GM18868 (cell line): ENCODE measurements at regions not wholly inside any gene's neighbourhood (a gene's known extent, or its start where the extent isn't known, plus 50 kb on each side); places are given as distances from the start of the nearest gene placed in this dataset.
"Not testable (repeated sequence)": the region's sequence is repeated elsewhere in the genome, so short reads cannot be mapped to it uniquely, and the experiment has no call there.

ENCODE experiments used
- ATAC-seq: cut with Tn5 transposase; IDR thresholded peaks from one replicate; pipeline ENCODE4 v1.9.1; 2021; ENCODE audit warnings: mild to moderate bottlenecking, moderate library complexity; ENCODE audit not compliant: unreplicated experiment

GRCh38 chr3:187995667-187996066 lies 158.3 kb upstream of the LPP start:
- ATAC-seq, result no peak

DNA sequence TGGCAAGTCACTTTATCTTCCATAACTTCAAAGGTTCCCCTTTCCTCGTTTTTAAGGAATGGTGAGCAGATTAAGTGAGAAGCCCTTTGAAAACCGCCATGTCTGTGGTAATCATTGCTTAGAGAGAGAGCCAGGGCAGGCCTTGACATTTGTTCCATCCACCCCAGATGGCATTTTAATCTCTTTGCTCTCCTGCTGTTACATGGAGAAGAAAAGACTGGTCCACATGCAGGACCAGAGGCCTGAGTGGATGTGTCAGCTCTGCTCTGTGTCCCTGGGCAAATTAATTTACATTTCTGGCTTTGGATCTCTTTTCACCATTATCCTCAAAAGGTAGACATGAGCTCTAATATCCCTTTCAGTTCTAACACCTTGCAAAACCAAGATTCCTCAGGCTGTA lies 157.3 kb upstream of the LPP start:
- ATAC-seq, result no peak

GRCh38 chr3:187997490-187997889 lies 156.5 kb upstream of the LPP start:
- ATAC-seq, result no peak

GRCh38 chr3:187997946-187998561 lies 155.9 kb upstream of the LPP start:
- no peak for ATAC-seq

DNA sequence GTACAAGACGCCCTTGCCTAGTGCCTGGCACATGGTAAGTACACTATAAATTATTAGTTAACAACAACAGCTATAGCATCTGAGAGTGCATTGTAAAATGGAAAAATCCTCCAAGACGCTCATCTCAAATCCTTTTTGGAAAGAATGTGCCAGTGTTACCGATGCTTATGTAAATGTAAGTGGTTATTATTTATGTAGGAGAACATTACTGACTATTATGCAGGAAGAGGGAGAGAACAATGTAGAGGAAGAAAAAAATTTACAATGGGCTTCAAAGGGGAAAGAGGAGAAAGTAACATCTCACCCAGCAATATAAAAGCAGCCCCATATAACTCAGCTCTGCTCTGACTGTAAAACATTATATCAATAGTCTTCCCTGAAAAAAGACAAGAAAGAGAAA lies 155.3 kb upstream of the LPP start:
- ATAC-seq, result no peak

GRCh38 chr3:187999821-188000220 lies 154.1 kb upstream of the LPP start:
- ATAC-seq, result no peak

GRCh38 chr3:188000361-188000861 lies 153.5 kb upstream of the LPP start:
- no peak for ATAC-seq

DNA sequence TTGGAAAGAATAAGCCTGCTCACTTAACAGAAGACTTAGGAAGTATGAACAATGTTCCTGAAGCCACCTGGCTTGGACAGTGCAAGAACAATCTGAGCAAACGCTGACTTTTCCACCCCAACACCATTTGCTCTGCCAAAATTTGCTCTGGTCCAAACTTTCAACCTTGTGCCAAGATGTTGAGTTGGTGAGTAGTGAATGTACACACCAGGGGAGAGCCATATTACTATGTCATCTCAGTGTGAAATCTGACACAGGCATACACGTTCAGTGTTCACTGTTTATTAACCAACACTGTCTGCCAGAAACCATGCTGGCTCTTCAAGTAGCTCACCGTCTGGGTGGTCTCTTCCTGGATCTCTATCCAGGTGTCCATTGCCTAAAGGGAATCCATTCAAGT lies 152.9 kb upstream of the LPP start:
- ATAC-seq, result no peak

DNA sequence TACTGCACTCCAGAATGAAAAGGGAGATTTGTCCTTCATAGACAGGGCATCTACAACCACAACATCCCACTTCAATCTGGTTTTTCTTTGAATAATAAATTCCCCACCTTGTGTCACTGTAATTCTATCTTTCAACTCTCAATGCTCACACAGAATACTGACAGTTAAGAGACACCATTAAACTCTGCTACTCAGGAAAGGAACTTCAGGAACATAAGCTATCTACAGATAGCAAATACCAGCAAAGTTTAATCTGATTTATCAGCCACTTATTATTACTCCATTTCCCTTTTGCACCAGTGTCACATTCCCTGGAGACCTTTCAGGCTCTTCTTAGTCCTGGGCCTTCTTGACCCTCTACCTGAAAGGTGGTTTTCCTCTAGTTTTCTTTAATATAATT lies 152.0 kb upstream of the LPP start:
- no peak for ATAC-seq

GRCh38 chr3:188002626-188003138 lies 151.3 kb upstream of the LPP start:
- no peak for ATAC-seq

GRCh38 chr3:188003188-188004171 lies 150.5 kb upstream of the LPP start:
- ATAC-seq, result no peak

DNA sequence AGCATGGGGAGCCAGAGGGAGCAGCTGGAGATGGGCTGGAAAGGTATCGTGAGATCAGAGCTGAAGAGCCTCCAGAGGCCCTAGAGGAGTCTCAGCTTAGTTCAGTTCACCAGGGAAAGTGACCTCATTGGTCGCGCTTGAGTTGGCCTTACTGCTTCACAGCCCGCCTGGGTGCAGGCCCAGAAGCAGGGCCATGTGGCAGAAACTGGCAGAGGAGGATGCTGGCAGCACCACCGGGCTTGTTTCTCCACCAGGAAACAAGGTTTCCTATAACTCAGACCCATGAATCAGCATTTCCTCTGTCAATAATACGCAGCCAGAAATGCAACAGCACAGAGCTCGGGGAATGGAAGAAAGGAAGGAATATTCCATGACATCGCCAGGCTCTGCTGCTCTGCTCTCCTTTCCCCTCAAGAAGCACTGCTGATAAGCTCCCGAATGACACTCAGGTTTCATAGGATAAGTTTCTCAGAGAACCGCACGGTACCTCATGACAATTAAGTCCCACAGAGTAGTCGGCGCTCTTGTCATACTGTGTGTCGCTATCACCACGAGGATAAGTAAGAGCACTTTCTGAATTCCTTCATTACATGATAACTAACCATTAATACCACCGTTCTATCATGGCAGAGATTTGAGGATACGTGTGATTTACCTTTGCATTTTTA lies 147.1 kb upstream of the LPP start:
- no peak for ATAC-seq

GRCh38 chr3:188007897-188008296 lies 146.1 kb upstream of the LPP start:
- no peak for ATAC-seq

DNA sequence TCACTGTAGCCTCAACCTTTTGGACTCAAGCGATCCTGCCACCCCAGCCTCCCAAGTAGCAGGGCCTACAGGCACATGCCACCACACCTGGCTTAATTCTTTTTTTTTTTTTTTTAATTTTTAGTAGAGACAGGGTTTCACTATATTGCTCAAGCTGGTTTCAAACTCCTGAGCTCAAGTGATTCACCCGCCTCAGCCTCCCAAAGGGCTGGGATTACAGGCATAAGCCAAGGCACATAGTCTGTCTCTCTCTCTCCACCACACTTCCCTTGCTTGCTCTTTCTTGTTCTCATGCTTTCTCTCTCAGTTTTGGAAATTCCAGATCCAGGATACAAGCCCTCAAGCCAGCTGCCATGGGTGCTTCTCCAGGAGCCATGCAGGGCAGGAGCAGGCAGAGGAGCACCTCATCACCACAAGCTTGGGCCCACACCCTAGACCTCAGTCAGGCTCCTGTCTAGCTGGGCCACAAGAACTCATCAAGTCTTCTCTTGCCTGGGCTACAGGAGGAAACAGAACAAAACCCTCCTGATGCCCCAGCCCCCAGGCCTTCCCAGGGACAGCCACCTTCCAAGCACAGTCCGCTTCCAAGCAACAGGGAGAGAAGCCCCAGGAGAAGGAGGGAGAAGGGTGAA lies 145.3 kb upstream of the LPP start:
- no peak for ATAC-seq

GRCh38 chr3:188010478-188010877 lies 143.5 kb upstream of the LPP start:
- ATAC-seq, result no peak

DNA sequence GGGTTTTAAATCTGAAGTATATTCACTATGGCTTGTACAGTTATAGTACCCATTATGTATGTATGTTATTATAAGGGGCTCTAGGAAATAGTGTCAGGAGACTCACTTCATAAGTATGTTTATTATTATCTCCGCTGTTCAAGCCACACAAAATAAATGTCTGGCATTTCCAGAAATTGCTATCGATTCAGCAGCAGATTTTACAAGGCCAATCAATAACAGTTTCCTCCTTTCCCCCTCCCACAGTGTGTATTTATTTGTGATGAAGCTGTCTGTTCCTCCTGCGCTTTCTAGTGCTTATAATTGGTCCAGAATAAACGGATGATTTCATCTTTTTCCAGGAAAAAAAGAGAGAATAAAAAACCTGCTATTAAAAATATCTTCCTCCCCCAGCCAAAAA lies 134.2 kb upstream of the LPP start:
- ATAC-seq, result no peak

DNA sequence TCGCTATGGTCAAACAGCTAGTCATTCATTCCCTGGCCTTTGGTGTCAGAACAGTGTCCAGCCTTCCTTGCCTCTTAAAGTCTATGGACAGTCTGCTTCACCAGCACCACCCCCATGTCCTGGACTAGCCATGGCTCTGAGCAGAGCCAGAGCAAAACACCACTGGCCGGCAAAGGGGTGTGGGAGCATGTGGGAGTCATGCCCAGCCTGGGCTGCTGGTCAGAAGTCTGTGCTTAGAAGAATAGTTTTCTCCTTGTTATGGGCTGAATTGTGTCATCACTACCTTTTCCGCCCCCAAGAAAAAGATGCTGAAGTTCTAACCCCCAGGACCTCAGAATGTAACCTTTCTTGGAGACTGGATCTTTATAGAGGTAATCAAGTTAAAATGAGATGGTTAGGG lies 132.9 kb upstream of the LPP start:
- no peak for ATAC-seq

DNA sequence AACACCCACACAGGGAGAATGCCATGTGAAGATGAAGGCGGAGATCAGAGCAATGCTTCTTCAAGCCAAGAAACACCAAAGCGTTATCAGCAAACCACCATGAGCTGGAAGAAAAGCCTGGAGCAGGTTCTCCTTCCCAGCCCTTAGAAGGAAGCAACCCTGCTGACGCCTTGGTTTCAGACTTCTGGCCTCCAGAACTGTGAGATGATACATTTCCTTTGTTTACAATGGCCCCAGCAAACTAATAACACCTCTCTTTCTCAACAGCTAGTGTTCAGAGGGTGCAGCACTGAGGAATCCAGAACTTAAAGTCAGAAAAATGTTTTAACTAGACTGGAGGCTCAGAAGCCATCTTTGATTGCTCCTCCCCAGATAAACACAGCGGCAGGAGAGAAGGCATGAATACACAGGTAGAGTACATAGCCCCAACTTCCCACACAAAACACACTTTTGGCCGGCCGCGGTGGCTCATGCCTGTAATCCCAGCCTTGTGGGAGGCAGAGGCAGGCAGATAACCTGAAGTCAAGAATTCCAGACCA lies 132.4 kb upstream of the LPP start:
- no peak for ATAC-seq

GRCh38 chr3:188022902-188023301 lies 131.1 kb upstream of the LPP start:
- ATAC-seq, result not testable (repeated sequence)

DNA sequence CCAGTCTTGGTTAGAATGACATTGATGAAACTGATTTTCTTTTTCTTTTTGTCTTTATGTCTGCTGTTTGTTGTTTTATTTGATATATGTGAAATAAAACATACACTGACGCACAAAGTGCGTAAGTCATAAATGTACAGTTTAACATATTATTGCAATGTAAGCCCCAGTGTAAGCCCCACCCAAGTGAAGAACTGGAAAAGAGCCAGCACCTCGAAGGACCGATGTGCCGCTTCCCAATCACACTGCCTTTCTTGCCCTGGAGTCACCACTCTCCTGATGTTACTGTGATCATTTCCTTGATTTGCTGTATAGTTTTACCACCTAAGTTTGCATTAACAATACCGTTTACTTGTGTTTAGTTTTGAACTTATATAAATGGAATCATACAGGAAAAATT lies 128.4 kb upstream of the LPP start:
- no peak for ATAC-seq
